ENCODE measurements at regions not wholly inside any gene's neighbourhood (a gene's known extent, or its start where the extent isn't known, plus 50 kb on each side); places are given as distances from the start of the nearest gene placed in this dataset.

GRCh38 chr1:38528623-38529022, 330.9 kb downstream of the RRAGC start:
- TF ChIP-seq TCF4 (CRISPR knock-in tag; IDR thresholded peaks at IDR 0.05; ENCODE audit: borderline replicate concordance): no peak
- TF ChIP-seq RARB (CRISPR knock-in tag; IDR thresholded peaks at IDR 0.05): no peak
- no peak for TF ChIP-seq POU6F1 (CRISPR knock-in tag; IDR thresholded peaks at IDR 0.05; ENCODE audit: borderline replicate concordance, low read depth)
- TF ChIP-seq, protein P1, sequence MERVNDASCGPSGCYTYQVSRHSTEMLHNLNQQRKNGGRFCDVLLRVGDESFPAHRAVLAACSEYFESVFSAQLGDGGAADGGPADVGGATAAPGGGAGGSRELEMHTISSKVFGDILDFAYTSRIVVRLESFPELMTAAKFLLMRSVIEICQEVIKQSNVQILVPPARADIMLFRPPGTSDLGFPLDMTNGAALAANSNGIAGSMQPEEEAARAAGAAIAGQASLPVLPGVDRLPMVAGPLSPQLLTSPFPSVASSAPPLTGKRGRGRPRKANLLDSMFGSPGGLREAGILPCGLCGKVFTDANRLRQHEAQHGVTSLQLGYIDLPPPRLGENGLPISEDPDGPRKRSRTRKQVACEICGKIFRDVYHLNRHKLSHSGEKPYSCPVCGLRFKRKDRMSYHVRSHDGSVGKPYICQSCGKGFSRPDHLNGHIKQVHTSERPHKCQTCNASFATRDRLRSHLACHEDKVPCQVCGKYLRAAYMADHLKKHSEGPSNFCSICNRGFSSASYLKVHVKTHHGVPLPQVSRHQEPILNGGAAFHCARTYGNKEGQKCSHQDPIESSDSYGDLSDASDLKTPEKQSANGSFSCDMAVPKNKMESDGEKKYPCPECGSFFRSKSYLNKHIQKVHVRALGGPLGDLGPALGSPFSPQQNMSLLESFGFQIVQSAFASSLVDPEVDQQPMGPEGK (CRISPR knock-in tag; IDR thresholded peaks at IDR 0.05; ENCODE audit: borderline replicate concordance): no peak
- no peak for TF ChIP-seq ARNTL (CRISPR knock-in tag; IDR thresholded peaks at IDR 0.05; ENCODE audit: borderline replicate concordance, low read depth)

All from SK-N-SH treated with all-trans-retinoic acid at 6 μM for 48 hours (cell line).